Vagina (tissue), 2 donors: ENCODE measurements at regions not wholly inside any gene's neighbourhood (a gene's known extent, or its start where the extent isn't known, plus 50 kb on each side); places are given as distances from the start of the nearest gene placed in this dataset.

Experiments
- POLR2A ChIP-seq, 2 donors: fragments of 450-650 bp; IDR thresholded peaks; one replicate each; pipeline ENCODE4 v1.6.1; 2017; ENCODE audit warnings: antibody characterized with exemption in 2 of 2, mild to moderate bottlenecking in 2 of 2, moderate library complexity in 2 of 2
- POLR2AphosphoS5 ChIP-seq, 2 donors: sonication (generic); formaldehyde crosslinking; IDR thresholded peaks; one replicate each; pipeline ENCODE4 v1.9.0; 2017; ENCODE audit warnings: antibody characterized with exemption in 2 of 2, mild to moderate bottlenecking in 2 of 2, low read depth in 1 of 2; ENCODE audit not compliant: insufficient read depth in 1 of 2
- TF ChIP-seq, protein P1 (sequence below), 3 experiments: fragments of 450-650 bp in 2 of 3; fragments of 200-600 bp in 1 of 3; sonication (generic) in 1 of 3; IDR thresholded peaks; one replicate each; pipeline ENCODE4 v1.5.1; 2017 to 2019; ENCODE audit warnings: antibody characterized with exemption in 3 of 3, mild to moderate bottlenecking in 2 of 3, moderate library complexity in 2 of 3

DNA sequence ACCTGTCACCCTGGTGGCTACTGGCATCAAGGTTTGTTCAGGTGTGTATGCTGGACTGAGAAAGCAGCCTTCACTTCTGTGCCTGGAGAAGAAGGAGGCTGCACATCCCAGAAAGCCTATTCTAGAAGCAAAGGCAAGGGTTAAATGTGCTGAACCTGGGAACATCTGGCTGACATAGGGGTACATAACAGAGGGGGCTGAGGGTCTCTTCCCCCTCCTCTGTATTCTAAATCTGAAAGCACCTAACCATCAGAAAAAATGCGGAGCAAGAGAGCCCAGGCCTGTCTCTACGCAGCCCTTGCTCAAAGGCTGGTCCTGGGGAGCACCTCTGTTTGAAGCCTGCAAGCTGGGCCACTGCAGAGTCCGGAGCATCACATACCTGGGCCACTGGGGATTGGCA, 53.2 kb upstream of the FSTL4 start:
- TF ChIP-seq, protein P1, sequence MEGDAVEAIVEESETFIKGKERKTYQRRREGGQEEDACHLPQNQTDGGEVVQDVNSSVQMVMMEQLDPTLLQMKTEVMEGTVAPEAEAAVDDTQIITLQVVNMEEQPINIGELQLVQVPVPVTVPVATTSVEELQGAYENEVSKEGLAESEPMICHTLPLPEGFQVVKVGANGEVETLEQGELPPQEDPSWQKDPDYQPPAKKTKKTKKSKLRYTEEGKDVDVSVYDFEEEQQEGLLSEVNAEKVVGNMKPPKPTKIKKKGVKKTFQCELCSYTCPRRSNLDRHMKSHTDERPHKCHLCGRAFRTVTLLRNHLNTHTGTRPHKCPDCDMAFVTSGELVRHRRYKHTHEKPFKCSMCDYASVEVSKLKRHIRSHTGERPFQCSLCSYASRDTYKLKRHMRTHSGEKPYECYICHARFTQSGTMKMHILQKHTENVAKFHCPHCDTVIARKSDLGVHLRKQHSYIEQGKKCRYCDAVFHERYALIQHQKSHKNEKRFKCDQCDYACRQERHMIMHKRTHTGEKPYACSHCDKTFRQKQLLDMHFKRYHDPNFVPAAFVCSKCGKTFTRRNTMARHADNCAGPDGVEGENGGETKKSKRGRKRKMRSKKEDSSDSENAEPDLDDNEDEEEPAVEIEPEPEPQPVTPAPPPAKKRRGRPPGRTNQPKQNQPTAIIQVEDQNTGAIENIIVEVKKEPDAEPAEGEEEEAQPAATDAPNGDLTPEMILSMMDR (IDR thresholded peaks at IDR 0.05), result no peak
- no peak for TF ChIP-seq POLR2A (IDR thresholded peaks at IDR 0.05)
- TF ChIP-seq POLR2AphosphoS5 (IDR thresholded peaks at IDR 0.05; ENCODE audit: insufficient read depth in 1 of 2, low read depth in 1 of 2), result no peak
